ENCODE measurements at regions not wholly inside any gene's neighbourhood (a gene's known extent, or its start where the extent isn't known, plus 50 kb on each side); places are given as distances from the start of the nearest gene placed in this dataset.

- TF ChIP-seq GATA2 (IDR thresholded peaks at IDR 0.05; ENCODE audit: low read depth, low read length) (peak; percentile 42; the same call in 1 of the 2 replicates), GATA3 (IDR thresholded peaks at IDR 0.05; ENCODE audit: low read depth, low read length) (no peak)
Measured at GRCh38 chr18:24894880-24895279, 434.4 kb downstream of the HRH4 start.
